GM12892 (cell line): ENCODE measurements at regions not wholly inside any gene's neighbourhood (a gene's known extent, or its start where the extent isn't known, plus 50 kb on each side); places are given as distances from the start of the nearest gene placed in this dataset.
"Not testable (repeated sequence)": the region's sequence is repeated elsewhere in the genome, so short reads cannot be mapped to it uniquely, and the experiment has no call there.

Source experiments
- DNase-seq: peaks from one replicate; pipeline ENCODE4 v3.0.0; 2011; ENCODE audit not compliant: insufficient read length
- FAIRE-seq: peaks from 2 replicates; lab custom pipeline; 2011; peaks lifted over from hg19 to GRCh38; lab: Jason Lieb, UNC
- POLR2A ChIP-seq: IDR thresholded peaks from 2 replicates; pipeline ENCODE4 v1.6.1; 2011; ENCODE audit warnings: low read depth, low read length, control low read depth
- POLR2AphosphoS5 ChIP-seq: IDR thresholded peaks from 2 replicates; pipeline ENCODE4 v1.6.1; 2011; ENCODE audit warnings: low read depth, low read length, control low read depth
- TAF1 ChIP-seq: IDR thresholded peaks from 2 replicates; pipeline ENCODE4 v1.6.1; 2011; ENCODE audit warnings: low read depth, mild to moderate bottlenecking, control low read depth, low read length, borderline replicate concordance

- no peak for DNase-seq
- TF ChIP-seq TAF1, result no peak
- no peak for FAIRE-seq
Measured at GRCh38 chr11:88061111-88061510, 114.1 kb downstream of the RAB38 start.

- no peak for TF ChIP-seq POLR2A
- no peak for TF ChIP-seq POLR2AphosphoS5
- TF ChIP-seq TAF1, result no peak
- FAIRE-seq, result no peak
Measured at GRCh38 chr11:88059326-88059725, 115.9 kb downstream of the RAB38 start.

DNA sequence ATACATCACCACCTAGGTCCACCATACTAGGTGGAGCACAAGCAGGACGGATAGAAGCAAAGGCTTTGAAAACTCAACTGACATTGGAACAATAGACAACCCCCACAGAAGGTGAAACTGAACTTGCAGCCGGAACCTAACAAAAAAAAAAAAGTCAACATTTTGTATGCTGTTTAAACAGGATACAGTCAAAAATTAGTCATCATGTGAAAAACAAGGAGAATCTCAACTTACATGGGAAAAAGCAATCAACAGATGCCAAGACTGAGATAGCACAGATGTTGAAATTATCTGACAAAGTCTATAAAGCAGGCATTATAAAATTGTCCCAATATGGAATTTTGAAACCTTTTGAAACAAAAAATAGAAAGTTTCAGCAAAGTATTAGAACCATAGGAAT, 123.8 kb downstream of the RAB38 start:
- no peak for TF ChIP-seq POLR2A
- no peak for TF ChIP-seq TAF1
- no peak for TF ChIP-seq POLR2AphosphoS5

More at GRCh38 chr11:88059326-88059725, 115.9 kb downstream of the RAB38 start:
- DNase-seq, result no peak

GRCh38 chr11:88050247-88050646, 125.0 kb downstream of the RAB38 start:
- TF ChIP-seq POLR2AphosphoS5, result no peak
- TF ChIP-seq POLR2A, result no peak
- no peak for TF ChIP-seq TAF1

More for the DNA sequence above, 123.8 kb downstream of the RAB38 start:
- DNase-seq (no peak), FAIRE-seq (no peak)

GRCh38 chr11:88045288-88045687, 130.0 kb downstream of the RAB38 start:
- not testable (repeated sequence) for DNase-seq, FAIRE-seq

More at GRCh38 chr11:88050247-88050646, 125.0 kb downstream of the RAB38 start:
- no peak for DNase-seq
- no peak for FAIRE-seq

DNA sequence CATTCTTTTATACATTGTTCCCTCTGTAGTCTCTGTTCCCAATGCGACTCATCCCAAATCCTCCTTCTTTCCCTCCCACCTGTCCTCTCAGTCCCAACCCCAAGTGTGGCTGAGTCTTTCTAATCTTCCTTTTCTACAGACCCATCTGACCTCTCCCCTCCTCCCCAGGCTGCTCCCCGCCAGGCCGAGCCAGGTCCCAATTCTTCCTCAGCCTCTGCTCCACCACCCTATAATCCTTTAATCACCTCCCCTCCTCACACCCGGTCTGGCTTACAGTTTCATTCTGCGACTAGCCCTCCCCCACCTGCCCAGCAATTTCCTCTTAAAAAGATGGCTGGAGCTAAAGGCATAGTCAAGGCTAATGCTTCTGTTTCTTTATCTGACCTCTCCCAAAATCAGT, 130.6 kb downstream of the RAB38 start:
- DNase-seq, FAIRE-seq: not testable (repeated sequence)

GRCh38 chr11:88043149-88043548, 132.1 kb downstream of the RAB38 start:
- FAIRE-seq (no peak), DNase-seq (no peak)
- TF ChIP-seq POLR2A (no peak), POLR2AphosphoS5 (no peak), TAF1 (no peak)

DNA sequence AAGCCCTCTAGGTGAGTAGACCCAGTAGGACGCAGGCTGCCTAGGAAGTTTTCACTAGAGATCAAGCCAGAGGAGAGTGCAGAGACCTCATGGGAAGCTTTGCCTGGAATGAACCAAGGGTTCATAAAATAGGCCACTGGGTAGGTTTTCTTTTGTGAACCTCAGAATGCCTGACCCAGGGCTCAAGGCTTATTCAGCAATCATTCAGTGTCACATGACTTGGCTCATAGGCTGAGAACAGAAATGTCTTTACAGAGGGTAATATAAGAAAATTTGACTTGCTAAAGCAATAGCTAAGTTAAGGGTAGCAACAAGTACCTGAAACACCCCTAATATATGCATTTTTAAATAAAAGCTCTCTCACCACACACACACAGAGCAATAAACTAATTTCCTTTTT, 132.6 kb downstream of the RAB38 start:
- no peak for FAIRE-seq
- DNase-seq, result no peak

DNA sequence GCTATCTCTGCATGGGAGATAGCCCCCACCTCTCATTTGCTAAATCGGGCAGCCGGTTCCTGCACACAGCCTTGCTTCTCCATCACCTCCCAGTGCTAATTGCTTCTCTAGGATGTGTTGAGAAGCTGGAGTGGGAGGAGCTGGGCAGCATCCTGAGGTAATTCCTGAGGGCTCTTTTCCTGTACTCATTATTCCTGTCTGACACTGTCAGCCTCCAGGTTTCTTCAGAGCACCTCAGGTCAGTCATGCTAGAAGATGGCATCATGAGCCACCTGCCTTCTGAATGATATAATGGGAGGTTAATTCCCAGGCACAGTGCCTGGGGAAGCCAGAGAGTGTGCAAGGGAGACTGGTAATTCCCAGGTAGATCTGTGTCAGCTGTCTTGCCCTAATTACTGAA, 133.0 kb downstream of the RAB38 start:
- no peak for DNase-seq
- no peak for FAIRE-seq
- TF ChIP-seq POLR2AphosphoS5 (no peak), POLR2A (no peak), TAF1 (no peak)

More for the DNA sequence above, 132.6 kb downstream of the RAB38 start:
- TF ChIP-seq TAF1, result no peak
- no peak for TF ChIP-seq POLR2AphosphoS5
- TF ChIP-seq POLR2A, result no peak

GRCh38 chr11:88041679-88042078, 133.6 kb downstream of the RAB38 start:
- FAIRE-seq, result no peak

GRCh38 chr11:88040148-88040496, 135.1 kb downstream of the RAB38 start:
- FAIRE-seq, result no peak

More at GRCh38 chr11:88041679-88042078, 133.6 kb downstream of the RAB38 start:
- TF ChIP-seq POLR2AphosphoS5, result no peak
- TF ChIP-seq TAF1, result no peak
- TF ChIP-seq POLR2A, result no peak
- DNase-seq, result no peak

GRCh38 chr11:88039476-88040147, 135.6 kb downstream of the RAB38 start:
- DNase-seq (no peak), FAIRE-seq (no peak)
- no peak for TF ChIP-seq POLR2A
- TF ChIP-seq TAF1, result no peak

More at GRCh38 chr11:88040148-88040496, 135.1 kb downstream of the RAB38 start:
- no peak for DNase-seq
- TF ChIP-seq TAF1 (no peak), POLR2A (no peak), POLR2AphosphoS5 (no peak)

GRCh38 chr11:88038063-88038462, 137.2 kb downstream of the RAB38 start:
- DNase-seq (no peak), FAIRE-seq (no peak)
- TF ChIP-seq POLR2AphosphoS5 (no peak), TAF1 (no peak), POLR2A (no peak)
